ENCODE measurements at regions not wholly inside any gene's neighbourhood (a gene's known extent, or its start where the extent isn't known, plus 50 kb on each side); places are given as distances from the start of the nearest gene placed in this dataset.
"Not testable (repeated sequence)": the region's sequence is repeated elsewhere in the genome, so short reads cannot be mapped to it uniquely, and the experiment has no call there.

DNA sequence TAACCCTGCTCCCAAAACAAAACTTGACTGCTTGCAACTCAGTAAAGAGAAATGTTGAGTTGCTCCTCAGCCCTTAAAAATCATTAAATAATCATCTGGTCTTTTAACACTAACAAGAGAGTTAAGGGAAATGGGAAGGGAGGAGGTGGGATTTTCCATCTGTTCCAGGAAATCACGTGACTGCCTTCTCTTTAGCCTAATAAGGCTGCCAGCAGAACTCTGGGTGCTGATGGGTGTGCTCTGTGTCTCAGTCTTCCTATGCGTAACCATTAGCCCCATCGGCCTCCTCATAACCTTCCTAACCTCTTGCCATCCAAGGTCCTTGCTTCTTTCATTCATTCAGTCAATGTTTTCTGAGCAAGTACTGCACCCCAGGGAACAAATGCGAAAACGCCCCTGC, 104.6 kb downstream of the ZNF22 start:
- TF ChIP-seq SMAD3 (CRISPR knock-in tag; conservative IDR thresholded peaks at IDR 0.05); KLF10 (CRISPR knock-in tag; IDR thresholded peaks at IDR 0.05); HNRNPK (IDR thresholded peaks at IDR 0.05; ENCODE audit: low read depth, low read length, poor library complexity, severe bottlenecking); DPF2 (IDR thresholded peaks at IDR 0.05); HNRNPL (IDR thresholded peaks at IDR 0.05; ENCODE audit: low read depth, low read length); SIRT6 (IDR thresholded peaks at IDR 0.05; ENCODE audit: low read depth, low read length); TEAD1 (CRISPR knock-in tag; IDR thresholded peaks at IDR 0.05); CREM (IDR thresholded peaks at IDR 0.05; ENCODE audit: low read depth); GTF2F1 (IDR thresholded peaks at IDR 0.05; ENCODE audit: low read depth, low read length); BHLHE40 (IDR thresholded peaks at IDR 0.05; ENCODE audit: low read length); GTF2E2 (tag; IDR thresholded peaks at IDR 0.05); MTF1 (CRISPR knock-in tag; IDR thresholded peaks at IDR 0.05; ENCODE audit: borderline replicate concordance); ARHGAP35 (IDR thresholded peaks at IDR 0.05; ENCODE audit: partially characterized antibody): not testable (repeated sequence)
- TF ChIP-seq, protein P1, sequence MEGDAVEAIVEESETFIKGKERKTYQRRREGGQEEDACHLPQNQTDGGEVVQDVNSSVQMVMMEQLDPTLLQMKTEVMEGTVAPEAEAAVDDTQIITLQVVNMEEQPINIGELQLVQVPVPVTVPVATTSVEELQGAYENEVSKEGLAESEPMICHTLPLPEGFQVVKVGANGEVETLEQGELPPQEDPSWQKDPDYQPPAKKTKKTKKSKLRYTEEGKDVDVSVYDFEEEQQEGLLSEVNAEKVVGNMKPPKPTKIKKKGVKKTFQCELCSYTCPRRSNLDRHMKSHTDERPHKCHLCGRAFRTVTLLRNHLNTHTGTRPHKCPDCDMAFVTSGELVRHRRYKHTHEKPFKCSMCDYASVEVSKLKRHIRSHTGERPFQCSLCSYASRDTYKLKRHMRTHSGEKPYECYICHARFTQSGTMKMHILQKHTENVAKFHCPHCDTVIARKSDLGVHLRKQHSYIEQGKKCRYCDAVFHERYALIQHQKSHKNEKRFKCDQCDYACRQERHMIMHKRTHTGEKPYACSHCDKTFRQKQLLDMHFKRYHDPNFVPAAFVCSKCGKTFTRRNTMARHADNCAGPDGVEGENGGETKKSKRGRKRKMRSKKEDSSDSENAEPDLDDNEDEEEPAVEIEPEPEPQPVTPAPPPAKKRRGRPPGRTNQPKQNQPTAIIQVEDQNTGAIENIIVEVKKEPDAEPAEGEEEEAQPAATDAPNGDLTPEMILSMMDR (IDR thresholded peaks at IDR 0.05 in 2 of 3, conservative IDR thresholded peaks at IDR 0.05 in 1 of 3; ENCODE audit: insufficient read depth in 2 of 3, low read depth in 1 of 3, low read length in 3 of 3) = not testable (repeated sequence)

Data from K562 (cell line).